GM21723 (cell line): ENCODE measurements at regions not wholly inside any gene's neighbourhood (a gene's known extent, or its start where the extent isn't known, plus 50 kb on each side); places are given as distances from the start of the nearest gene placed in this dataset.

Source experiments
- ATAC-seq: cut with Tn5 transposase; IDR thresholded peaks from one replicate; pipeline ENCODE4 v1.9.1; 2021; ENCODE audit warnings: mild to moderate bottlenecking, moderate library complexity; ENCODE audit not compliant: unreplicated experiment

GRCh38 chr16:52805559-52806168 lies 247.0 kb downstream of the CHD9NB start:
- no peak for ATAC-seq

GRCh38 chr16:52800432-52800831 lies 252.3 kb downstream of the CHD9NB start:
- no peak for ATAC-seq

- no peak for ATAC-seq
These were observed 252.2 kb upstream of the TOX3 start for GRCh38 chr16:52799149-52799548.

- no peak for ATAC-seq
These were observed 240.8 kb upstream of the TOX3 start for GRCh38 chr16:52787709-52788108.

- ATAC-seq = no peak
These were observed 239.1 kb upstream of the TOX3 start for GRCh38 chr16:52786091-52786490.

GRCh38 chr16:52785653-52786052 lies 238.7 kb upstream of the TOX3 start:
- no peak for ATAC-seq

- ATAC-seq = no peak
These were observed 236.7 kb upstream of the TOX3 start for GRCh38 chr16:52783616-52784015.

- ATAC-seq = no peak
These were observed 234.2 kb upstream of the TOX3 start for GRCh38 chr16:52781005-52781630.

- ATAC-seq = no peak
These were observed 226.1 kb upstream of the TOX3 start for GRCh38 chr16:52773026-52773425.

GRCh38 chr16:52770828-52771227 lies 223.9 kb upstream of the TOX3 start:
- no peak for ATAC-seq

GRCh38 chr16:52758473-52758855 lies 211.5 kb upstream of the TOX3 start:
- no peak for ATAC-seq

GRCh38 chr16:52757746-52758472 lies 211.0 kb upstream of the TOX3 start:
- no peak for ATAC-seq

GRCh38 chr16:52756812-52757517 lies 210.0 kb upstream of the TOX3 start:
- ATAC-seq = no peak

- ATAC-seq = no peak
These were observed 208.5 kb upstream of the TOX3 start for GRCh38 chr16:52755396-52755795.

- no peak for ATAC-seq
These were observed 204.1 kb upstream of the TOX3 start for GRCh38 chr16:52751035-52751434.

GRCh38 chr16:52748741-52749140 lies 201.8 kb upstream of the TOX3 start:
- ATAC-seq = no peak

GRCh38 chr16:52747088-52747595 lies 200.2 kb upstream of the TOX3 start:
- ATAC-seq = no peak

- no peak for ATAC-seq
These were observed 196.8 kb upstream of the TOX3 start for GRCh38 chr16:52743707-52744106.

- ATAC-seq = no peak
These were observed 195.7 kb upstream of the TOX3 start for GRCh38 chr16:52742608-52743170.

GRCh38 chr16:52742052-52742451 lies 195.1 kb upstream of the TOX3 start:
- no peak for ATAC-seq

GRCh38 chr16:52741351-52741750 lies 194.4 kb upstream of the TOX3 start:
- no peak for ATAC-seq
